22Rv1 (cell line): ENCODE measurements at regions not wholly inside any gene's neighbourhood (a gene's known extent, or its start where the extent isn't known, plus 50 kb on each side); places are given as distances from the start of the nearest gene placed in this dataset.

Source experiments
- H3K27ac ChIP-seq: fragments of 450-650 bp; 2 replicates; pipeline ENCODE4 v1.5.1; 2017
- ZFX ChIP-seq: fragments of 450-650 bp; IDR thresholded peaks from 2 replicates; pipeline ENCODE4 v1.6.1; 2017; ENCODE audit warnings: antibody characterized with exemption, borderline replicate concordance
- TF ChIP-seq, protein P1 (sequence below): fragments of 450-650 bp; IDR thresholded peaks from 2 replicates; pipeline ENCODE4 v1.5.1; 2017; ENCODE audit warnings: mild to moderate bottlenecking

DNA sequence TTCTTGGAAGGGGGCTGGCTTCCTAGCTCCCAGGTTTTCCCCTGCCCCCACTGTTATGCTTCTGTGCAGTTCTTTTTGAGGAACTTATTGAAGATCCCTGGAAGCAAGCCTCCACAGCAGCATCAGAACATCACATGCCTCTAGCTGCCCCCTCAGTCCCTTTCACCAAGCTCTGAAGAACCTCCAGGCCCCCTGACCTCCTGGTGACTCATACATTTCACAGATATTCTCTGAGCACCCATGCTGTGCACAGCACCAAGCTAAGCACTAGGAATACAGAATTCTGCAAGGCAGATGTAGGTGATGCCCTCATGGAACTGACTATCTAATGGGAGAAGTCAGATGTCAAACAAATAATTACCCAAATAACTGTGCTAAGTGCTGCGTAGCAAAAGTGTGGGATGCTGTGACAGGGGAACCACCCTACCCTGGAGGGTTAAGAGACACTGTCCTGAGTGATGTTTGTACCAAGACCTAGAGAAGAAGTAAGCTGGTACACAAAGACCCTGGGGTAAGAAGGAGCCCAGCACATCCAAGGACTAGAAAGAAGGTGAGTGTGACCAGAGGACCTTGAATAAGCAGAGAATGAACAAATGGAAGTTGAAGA lies 213.7 kb upstream of the NR4A3 start:
- TF ChIP-seq ZFX = no peak
- TF ChIP-seq, protein P1, sequence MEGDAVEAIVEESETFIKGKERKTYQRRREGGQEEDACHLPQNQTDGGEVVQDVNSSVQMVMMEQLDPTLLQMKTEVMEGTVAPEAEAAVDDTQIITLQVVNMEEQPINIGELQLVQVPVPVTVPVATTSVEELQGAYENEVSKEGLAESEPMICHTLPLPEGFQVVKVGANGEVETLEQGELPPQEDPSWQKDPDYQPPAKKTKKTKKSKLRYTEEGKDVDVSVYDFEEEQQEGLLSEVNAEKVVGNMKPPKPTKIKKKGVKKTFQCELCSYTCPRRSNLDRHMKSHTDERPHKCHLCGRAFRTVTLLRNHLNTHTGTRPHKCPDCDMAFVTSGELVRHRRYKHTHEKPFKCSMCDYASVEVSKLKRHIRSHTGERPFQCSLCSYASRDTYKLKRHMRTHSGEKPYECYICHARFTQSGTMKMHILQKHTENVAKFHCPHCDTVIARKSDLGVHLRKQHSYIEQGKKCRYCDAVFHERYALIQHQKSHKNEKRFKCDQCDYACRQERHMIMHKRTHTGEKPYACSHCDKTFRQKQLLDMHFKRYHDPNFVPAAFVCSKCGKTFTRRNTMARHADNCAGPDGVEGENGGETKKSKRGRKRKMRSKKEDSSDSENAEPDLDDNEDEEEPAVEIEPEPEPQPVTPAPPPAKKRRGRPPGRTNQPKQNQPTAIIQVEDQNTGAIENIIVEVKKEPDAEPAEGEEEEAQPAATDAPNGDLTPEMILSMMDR = no peak

DNA sequence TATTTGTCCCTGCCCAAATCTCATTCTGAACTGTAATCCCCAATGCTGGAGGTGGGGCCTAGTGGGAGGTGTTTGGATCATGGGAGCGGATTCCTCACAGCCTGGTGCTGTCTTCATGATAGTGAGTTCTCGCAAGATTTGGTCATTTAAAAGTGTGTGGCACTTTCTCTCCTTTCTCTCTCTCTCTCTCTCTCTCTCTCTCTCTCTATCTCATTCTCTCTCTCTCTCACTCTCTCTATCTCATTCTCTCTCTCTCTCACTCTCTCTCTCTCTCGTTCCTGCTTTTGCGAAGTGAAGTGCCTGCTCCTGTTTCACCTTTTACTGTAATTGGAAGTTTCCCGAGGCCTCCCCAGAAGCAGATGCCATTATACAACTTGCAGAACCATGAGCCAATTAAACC lies 207.3 kb upstream of the NR4A3 start:
- TF ChIP-seq, protein P1 = no peak
- TF ChIP-seq ZFX = no peak

More for the DNA sequence above, 213.7 kb upstream of the NR4A3 start:
- H3K27ac ChIP-seq = no peak overlapping the region

DNA sequence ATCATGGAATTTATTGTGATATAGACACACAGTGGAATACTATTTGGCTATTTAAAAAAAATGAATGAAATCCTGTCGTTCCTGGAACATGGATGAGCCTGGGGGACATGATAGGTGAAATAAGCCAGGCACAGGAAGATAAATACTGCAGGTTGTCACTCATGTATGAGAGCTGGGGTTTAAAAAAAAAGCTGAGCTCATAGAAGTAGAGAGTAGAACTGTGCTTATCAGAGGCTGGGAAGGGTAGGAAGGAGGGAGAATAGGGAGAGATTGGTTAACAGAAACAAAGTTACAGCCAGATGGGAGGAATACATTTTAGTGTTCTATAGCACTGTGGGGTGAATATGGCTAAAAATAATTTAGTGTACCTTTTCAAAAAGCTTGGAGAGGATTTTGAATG lies 200.6 kb upstream of the NR4A3 start:
- no peak overlapping the region for H3K27ac ChIP-seq
- TF ChIP-seq, protein P1 = no peak
- TF ChIP-seq ZFX = no peak

More for the DNA sequence above, 207.3 kb upstream of the NR4A3 start:
- no peak overlapping the region for H3K27ac ChIP-seq

GRCh38 chr9:99622679-99623078 lies 199.0 kb upstream of the NR4A3 start:
- TF ChIP-seq ZFX = no peak
- TF ChIP-seq, protein P1 = no peak
- H3K27ac ChIP-seq = no peak overlapping the region

- TF ChIP-seq, protein P1 = no peak
- no peak for TF ChIP-seq ZFX
- no peak overlapping the region for H3K27ac ChIP-seq
These were observed 197.8 kb upstream of the NR4A3 start for GRCh38 chr9:99623780-99624364.

DNA sequence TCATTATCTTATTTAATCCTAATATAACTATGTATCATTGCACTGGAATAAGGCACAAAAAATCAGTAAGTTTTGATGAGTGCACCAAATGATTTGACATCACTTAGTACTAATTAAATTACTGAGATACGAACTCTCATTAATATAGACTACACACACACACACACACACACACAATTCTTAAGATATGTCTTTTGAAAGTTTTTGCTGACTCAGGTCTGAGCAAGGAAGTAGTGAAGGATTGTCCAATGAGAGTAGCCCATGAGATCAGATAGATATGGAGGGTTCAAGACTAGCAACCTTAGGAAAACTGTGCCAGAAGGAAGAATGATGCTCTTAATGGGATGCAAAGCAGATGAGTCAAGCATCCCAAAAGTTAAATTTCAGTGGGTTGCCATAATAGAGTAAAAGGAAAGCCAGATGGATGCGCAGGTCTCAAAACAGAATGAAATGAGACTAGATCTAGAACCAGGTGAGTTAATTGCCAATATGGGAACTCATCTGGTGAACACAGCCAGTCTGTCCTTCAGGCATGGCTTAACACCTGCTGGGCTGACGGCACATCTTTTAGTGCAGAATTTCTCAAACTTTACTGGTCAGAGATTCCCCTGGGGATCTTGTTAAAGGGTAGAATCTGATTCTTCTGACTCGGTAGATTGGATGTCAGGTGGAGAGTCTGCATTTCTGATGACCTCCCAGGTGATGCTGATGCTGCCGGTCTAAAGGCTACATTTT lies 197.0 kb upstream of the NR4A3 start:
- TF ChIP-seq, protein P1 = no peak
- TF ChIP-seq ZFX = no peak
- H3K27ac ChIP-seq = no peak overlapping the region

DNA sequence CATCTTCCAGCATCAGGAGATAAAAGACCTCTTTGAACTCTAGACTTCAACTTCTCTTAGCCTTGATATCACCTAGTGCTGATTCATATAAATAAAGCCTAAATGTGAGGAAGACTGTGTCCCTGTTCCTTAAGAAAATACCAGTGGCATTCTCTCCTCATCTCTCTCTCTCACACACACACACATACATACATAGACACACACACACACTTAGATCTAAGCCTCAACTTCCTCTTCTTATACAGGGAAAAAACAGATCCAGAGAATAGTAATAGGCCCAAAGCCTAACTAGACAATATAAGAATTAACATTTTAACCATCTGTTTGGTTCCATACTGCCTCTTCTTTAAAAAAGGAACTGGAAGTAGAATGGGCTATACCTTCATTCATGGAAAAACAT lies 195.3 kb upstream of the NR4A3 start:
- TF ChIP-seq, protein P1 = no peak
- TF ChIP-seq ZFX = no peak

More for the DNA sequence above, 195.3 kb upstream of the NR4A3 start:
- H3K27ac ChIP-seq = no peak overlapping the region
